ENCODE measurements at regions not wholly inside any gene's neighbourhood (a gene's known extent, or its start where the extent isn't known, plus 50 kb on each side); places are given as distances from the start of the nearest gene placed in this dataset.

GRCh38 chrX:140920416-140920815 is 82.0 kb upstream of the SPANXB1 start:
- no peak for DNase-seq
- no peak overlapping the region for H3K23ac ChIP-seq (ENCODE audit: low read length)
- peaks cover 2 to 8% of the 10 kb centered on the region in 2 experiments for H3K4me1 ChIP-seq (ENCODE audit: control insufficient read depth in 1 of 2, insufficient read depth in 2 of 2, low read length in 2 of 2)
- WGBS (ENCODE audit: extremely low coverage, insufficient coverage, insufficient read length): no CpG with 5 or more reads among the region's 5 CpGs
- H3K79me2 ChIP-seq (ENCODE audit: control insufficient read depth, insufficient read depth, low read length, poor library complexity): no peaks in the 10 kb centered on the region
- H3K79me1 ChIP-seq (ENCODE audit: low read length): peaks cover 4% of the 10 kb centered on the region
- H3K14ac ChIP-seq (ENCODE audit: low read length): no peak overlapping the region
- H3K9ac ChIP-seq (ENCODE audit: low read length): no peak overlapping the region
- no peaks in the 10 kb centered on the region for H3K27me3 ChIP-seq (ENCODE audit: insufficient read depth, low read length)
- H4K91ac ChIP-seq (ENCODE audit: low read depth, low read length): no peak overlapping the region
- no peak overlapping the region for H3K4ac ChIP-seq (ENCODE audit: low read depth, low read length)
- H2BK120ac ChIP-seq (ENCODE audit: insufficient read depth, low read length, poor library complexity): no peak overlapping the region
- no peak overlapping the region for H3K4me3 ChIP-seq (ENCODE audit: low read depth, low read length)
- no peak overlapping the region for H2BK5ac ChIP-seq (ENCODE audit: low read depth, low read length, poor library complexity)
- H3K18ac ChIP-seq (ENCODE audit: low read length): no peak overlapping the region
- no peaks in the 10 kb centered on the region for H3K9me3 ChIP-seq (ENCODE audit: insufficient read depth, low read depth, low read length)
- no peak overlapping the region for H3K27ac ChIP-seq (ENCODE audit: low read depth, low read length)
- no peaks in the 10 kb centered on the region for H3K36me3 ChIP-seq (ENCODE audit: control insufficient read depth in 1 of 2, insufficient read depth in 2 of 2, low read length in 2 of 2)
- no peak overlapping the region for H3K4me2 ChIP-seq (ENCODE audit: low read length)
- no peak overlapping the region for H2BK12ac ChIP-seq (ENCODE audit: low read length)
- no peak overlapping the region for H2AFZ ChIP-seq (ENCODE audit: insufficient read depth, low read length, poor library complexity)
- no peak overlapping the region for H4K8ac ChIP-seq (ENCODE audit: low read depth, low read length)
- no peak overlapping the region for H2AK5ac ChIP-seq (ENCODE audit: low read length)
- H4K12ac ChIP-seq (ENCODE audit: low read depth, low read length): no peak overlapping the region

- peaks cover 1% of the 10 kb centered on the region for H3K79me1 ChIP-seq (ENCODE audit: low read length)
- no peak overlapping the region for H4K8ac ChIP-seq (ENCODE audit: low read depth, low read length)
- no CpG with 5 or more reads among the region's 4 CpGs for WGBS (ENCODE audit: extremely low coverage, insufficient coverage, insufficient read length)
- no peak overlapping the region for H3K4me2 ChIP-seq (ENCODE audit: low read length)
- H3K23ac ChIP-seq (ENCODE audit: low read length): no peak overlapping the region
- no peaks in the 10 kb centered on the region for H3K27me3 ChIP-seq (ENCODE audit: insufficient read depth, low read length)
- H3K27ac ChIP-seq (ENCODE audit: low read depth, low read length): no peak overlapping the region
- no peak overlapping the region for H3K18ac ChIP-seq (ENCODE audit: low read length)
- no peak overlapping the region for H3K9ac ChIP-seq (ENCODE audit: low read length)
- no peak overlapping the region for H2BK12ac ChIP-seq (ENCODE audit: low read length)
- no peak overlapping the region for H2AFZ ChIP-seq (ENCODE audit: insufficient read depth, low read length, poor library complexity)
- no peaks in the 10 kb centered on the region for H3K9me3 ChIP-seq (ENCODE audit: insufficient read depth, low read depth, low read length)
- H2BK5ac ChIP-seq (ENCODE audit: low read depth, low read length, poor library complexity): no peak overlapping the region
- H2BK120ac ChIP-seq (ENCODE audit: insufficient read depth, low read length, poor library complexity): no peak overlapping the region
- H3K14ac ChIP-seq (ENCODE audit: low read length): no peak overlapping the region
- peaks cover 0 to 4% of the 10 kb centered on the region in 2 experiments for H3K4me1 ChIP-seq (ENCODE audit: control insufficient read depth in 1 of 2, insufficient read depth in 2 of 2, low read length in 2 of 2)
- no peak overlapping the region for H2AK5ac ChIP-seq (ENCODE audit: low read length)
- H3K4ac ChIP-seq (ENCODE audit: low read depth, low read length): no peak overlapping the region
- H4K91ac ChIP-seq (ENCODE audit: low read depth, low read length): no peak overlapping the region
- no peak for DNase-seq
- H3K36me3 ChIP-seq (ENCODE audit: control insufficient read depth in 1 of 2, insufficient read depth in 2 of 2, low read length in 2 of 2): no peaks in the 10 kb centered on the region
- H4K12ac ChIP-seq (ENCODE audit: low read depth, low read length): no peak overlapping the region
- H3K79me2 ChIP-seq (ENCODE audit: control insufficient read depth, insufficient read depth, low read length, poor library complexity): no peaks in the 10 kb centered on the region
- no peak overlapping the region for H3K4me3 ChIP-seq (ENCODE audit: low read depth, low read length)
These were observed 79.3 kb upstream of the SPANXB1 start for GRCh38 chrX:140923118-140923517.

- Histone ChIP-seq H3K14ac (ENCODE audit: low read length) (no peak overlapping the region), H2BK5ac (ENCODE audit: low read depth, low read length, poor library complexity) (no peak overlapping the region), H4K8ac (ENCODE audit: low read depth, low read length) (no peak overlapping the region), H3K4me1 (ENCODE audit: control insufficient read depth in 1 of 2, insufficient read depth in 2 of 2, low read length in 2 of 2) (no peaks in the 10 kb centered on the region), H2AFZ (ENCODE audit: insufficient read depth, low read length, poor library complexity) (no peak overlapping the region), H3K36me3 (ENCODE audit: control insufficient read depth in 1 of 2, insufficient read depth in 2 of 2, low read length in 2 of 2) (no peaks in the 10 kb centered on the region), H3K79me2 (ENCODE audit: control insufficient read depth, insufficient read depth, low read length, poor library complexity) (no peaks in the 10 kb centered on the region), H3K9me3 (ENCODE audit: insufficient read depth, low read depth, low read length) (no peaks in the 10 kb centered on the region), H3K18ac (ENCODE audit: low read length) (no peak overlapping the region), H3K4ac (ENCODE audit: low read depth, low read length) (no peak overlapping the region), H3K23ac (ENCODE audit: low read length) (no peak overlapping the region), H4K12ac (ENCODE audit: low read depth, low read length) (no peak overlapping the region), H2BK12ac (ENCODE audit: low read length) (no peak overlapping the region), H3K4me2 (ENCODE audit: low read length) (no peak overlapping the region), H3K9ac (ENCODE audit: low read length) (no peak overlapping the region), H3K79me1 (ENCODE audit: low read length) (no peaks in the 10 kb centered on the region), H3K27ac (ENCODE audit: low read depth, low read length) (no peak overlapping the region), H2BK120ac (ENCODE audit: insufficient read depth, low read length, poor library complexity) (no peak overlapping the region), H4K91ac (ENCODE audit: low read depth, low read length) (no peak overlapping the region), H3K4me3 (ENCODE audit: low read depth, low read length) (no peak overlapping the region), H3K27me3 (ENCODE audit: insufficient read depth, low read length) (no peaks in the 10 kb centered on the region), H2AK5ac (ENCODE audit: low read length) (no peak overlapping the region)
- no peak for DNase-seq
- WGBS (ENCODE audit: extremely low coverage, insufficient coverage, insufficient read length): no CpG with 5 or more reads among the region's 3 CpGs
These were observed 73.7 kb upstream of the SPANXB1 start for GRCh38 chrX:140928739-140929138.

DNA sequence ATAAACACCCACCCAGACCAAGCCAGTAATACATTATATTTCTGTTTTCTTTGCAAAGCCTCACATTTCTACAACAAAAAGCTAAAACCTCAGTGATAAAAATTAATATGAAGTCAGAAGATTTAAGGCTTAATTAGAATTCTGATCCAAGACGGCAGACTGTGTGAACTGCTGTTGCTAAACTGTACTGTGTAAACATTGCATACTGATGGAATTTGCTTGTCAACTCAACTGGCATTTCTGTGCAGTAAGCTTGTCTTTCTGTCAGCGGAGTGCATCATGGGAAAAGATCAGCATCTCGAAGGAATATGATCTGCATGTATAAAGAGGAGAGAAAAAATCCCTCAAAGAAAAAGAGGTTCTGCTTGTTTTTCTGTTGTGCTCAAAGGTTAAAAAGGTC is 69.4 kb upstream of the SPANXB1 start:
- WGBS (ENCODE audit: extremely low coverage, insufficient coverage, insufficient read length): no CpG with 5 or more reads among the region's 3 CpGs
- H4K91ac ChIP-seq (ENCODE audit: low read depth, low read length): no peak overlapping the region
- H4K12ac ChIP-seq (ENCODE audit: low read depth, low read length): no peak overlapping the region

More for the DNA sequence above, 69.4 kb upstream of the SPANXB1 start:
- Histone ChIP-seq H4K8ac (ENCODE audit: low read depth, low read length) (no peak overlapping the region), H3K14ac (ENCODE audit: low read length) (no peak overlapping the region), H3K27ac (ENCODE audit: low read depth, low read length) (no peak overlapping the region), H3K4ac (ENCODE audit: low read depth, low read length) (no peak overlapping the region), H3K18ac (ENCODE audit: low read length) (no peak overlapping the region), H3K4me3 (ENCODE audit: low read depth, low read length) (no peak overlapping the region), H2BK12ac (ENCODE audit: low read length) (no peak overlapping the region), H2BK5ac (ENCODE audit: low read depth, low read length, poor library complexity) (no peak overlapping the region), H3K4me1 (ENCODE audit: control insufficient read depth in 1 of 2, insufficient read depth in 2 of 2, low read length in 2 of 2) (no peaks in the 10 kb centered on the region), H3K27me3 (ENCODE audit: insufficient read depth, low read length) (no peaks in the 10 kb centered on the region), H3K9ac (ENCODE audit: low read length) (no peak overlapping the region), H3K9me3 (ENCODE audit: insufficient read depth, low read depth, low read length) (no peaks in the 10 kb centered on the region), H2BK120ac (ENCODE audit: insufficient read depth, low read length, poor library complexity) (no peak overlapping the region), H2AFZ (ENCODE audit: insufficient read depth, low read length, poor library complexity) (no peak overlapping the region), H3K79me2 (ENCODE audit: control insufficient read depth, insufficient read depth, low read length, poor library complexity) (no peaks in the 10 kb centered on the region), H3K79me1 (ENCODE audit: low read length) (no peaks in the 10 kb centered on the region), H3K23ac (ENCODE audit: low read length) (no peak overlapping the region), H2AK5ac (ENCODE audit: low read length) (no peak overlapping the region), H3K36me3 (ENCODE audit: control insufficient read depth in 1 of 2, insufficient read depth in 2 of 2, low read length in 2 of 2) (no peaks in the 10 kb centered on the region), H3K4me2 (ENCODE audit: low read length) (no peak overlapping the region)
- DNase-seq: no peak
